ENCODE measurements at regions not wholly inside any gene's neighbourhood (a gene's known extent, or its start where the extent isn't known, plus 50 kb on each side); places are given as distances from the start of the nearest gene placed in this dataset.

DNA sequence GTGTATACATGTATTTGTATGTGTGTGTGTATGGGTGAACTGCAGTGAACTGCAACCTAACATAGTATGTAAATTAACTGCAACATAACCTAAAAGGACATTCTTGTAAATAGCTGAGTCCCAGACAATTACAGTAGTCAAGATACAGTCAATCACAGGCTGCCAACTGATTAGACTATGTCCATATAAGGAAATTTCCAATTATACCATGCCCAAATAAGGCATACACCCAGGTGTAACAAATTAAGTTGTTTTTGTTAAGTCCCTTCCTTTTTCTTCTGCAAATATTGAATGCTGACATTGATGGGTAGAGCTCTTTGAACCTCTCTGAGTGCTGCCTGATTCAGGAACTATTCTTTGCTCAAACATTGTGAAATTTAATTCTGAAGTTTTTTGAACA is 594.6 kb upstream of the FAM174A start (continued):
- TF ChIP-seq, protein P1, sequence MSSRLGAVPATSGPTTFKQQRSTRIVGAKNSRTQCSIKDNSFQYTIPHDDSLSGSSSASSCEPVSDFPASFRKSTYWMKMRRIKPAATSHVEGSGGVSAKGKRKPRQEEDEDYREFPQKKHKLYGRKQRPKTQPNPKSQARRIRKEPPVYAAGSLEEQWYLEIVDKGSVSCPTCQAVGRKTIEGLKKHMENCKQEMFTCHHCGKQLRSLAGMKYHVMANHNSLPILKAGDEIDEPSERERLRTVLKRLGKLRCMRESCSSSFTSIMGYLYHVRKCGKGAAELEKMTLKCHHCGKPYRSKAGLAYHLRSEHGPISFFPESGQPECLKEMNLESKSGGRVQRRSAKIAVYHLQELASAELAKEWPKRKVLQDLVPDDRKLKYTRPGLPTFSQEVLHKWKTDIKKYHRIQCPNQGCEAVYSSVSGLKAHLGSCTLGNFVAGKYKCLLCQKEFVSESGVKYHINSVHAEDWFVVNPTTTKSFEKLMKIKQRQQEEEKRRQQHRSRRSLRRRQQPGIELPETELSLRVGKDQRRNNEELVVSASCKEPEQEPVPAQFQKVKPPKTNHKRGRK (CRISPR knock-in tag; IDR thresholded peaks at IDR 0.05; ENCODE audit: borderline replicate concordance): no peak
- TF ChIP-seq, protein P2, sequence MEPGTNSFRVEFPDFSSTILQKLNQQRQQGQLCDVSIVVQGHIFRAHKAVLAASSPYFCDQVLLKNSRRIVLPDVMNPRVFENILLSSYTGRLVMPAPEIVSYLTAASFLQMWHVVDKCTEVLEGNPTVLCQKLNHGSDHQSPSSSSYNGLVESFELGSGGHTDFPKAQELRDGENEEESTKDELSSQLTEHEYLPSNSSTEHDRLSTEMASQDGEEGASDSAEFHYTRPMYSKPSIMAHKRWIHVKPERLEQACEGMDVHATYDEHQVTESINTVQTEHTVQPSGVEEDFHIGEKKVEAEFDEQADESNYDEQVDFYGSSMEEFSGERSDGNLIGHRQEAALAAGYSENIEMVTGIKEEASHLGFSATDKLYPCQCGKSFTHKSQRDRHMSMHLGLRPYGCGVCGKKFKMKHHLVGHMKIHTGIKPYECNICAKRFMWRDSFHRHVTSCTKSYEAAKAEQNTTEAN (CRISPR knock-in tag; IDR thresholded peaks at IDR 0.05): no peak
- no peak for TF ChIP-seq ATF1 (CRISPR knock-in tag; IDR thresholded peaks at IDR 0.05)
- TF ChIP-seq ZNF121 (CRISPR knock-in tag; IDR thresholded peaks at IDR 0.05): no peak
- TF ChIP-seq ZNF423 (CRISPR knock-in tag; IDR thresholded peaks at IDR 0.05): no peak
- TF ChIP-seq CBFB (CRISPR knock-in tag; IDR thresholded peaks at IDR 0.05; ENCODE audit: low read depth): no peak

DNA sequence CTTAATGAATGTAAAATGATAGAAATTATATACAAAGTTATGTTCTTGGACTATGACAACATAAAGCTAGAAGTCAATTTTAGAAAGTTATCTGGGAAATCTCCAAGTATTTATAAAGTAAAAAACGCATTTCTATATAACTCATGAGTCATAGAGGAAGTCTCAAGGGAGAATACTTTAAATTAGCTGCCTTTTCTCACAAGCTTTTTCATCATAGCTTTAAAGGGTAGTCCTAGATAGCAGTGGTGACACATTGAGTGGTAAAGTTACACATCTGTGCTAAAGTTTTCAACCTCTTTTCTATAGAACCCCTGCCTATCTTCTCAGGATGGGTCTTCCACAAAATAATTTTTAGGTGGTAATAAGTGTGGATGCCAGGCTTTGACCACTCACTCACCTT is 598.3 kb upstream of the FAM174A start:
- TF ChIP-seq, protein P3, sequence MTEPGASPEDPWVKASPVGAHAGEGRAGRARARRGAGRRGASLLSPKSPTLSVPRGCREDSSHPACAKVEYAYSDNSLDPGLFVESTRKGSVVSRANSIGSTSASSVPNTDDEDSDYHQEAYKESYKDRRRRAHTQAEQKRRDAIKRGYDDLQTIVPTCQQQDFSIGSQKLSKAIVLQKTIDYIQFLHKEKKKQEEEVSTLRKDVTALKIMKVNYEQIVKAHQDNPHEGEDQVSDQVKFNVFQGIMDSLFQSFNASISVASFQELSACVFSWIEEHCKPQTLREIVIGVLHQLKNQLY (CRISPR knock-in tag; IDR thresholded peaks at IDR 0.05): no peak
- no peak for TF ChIP-seq FOXJ3 (CRISPR knock-in tag; IDR thresholded peaks at IDR 0.05; ENCODE audit: borderline replicate concordance)
- TF ChIP-seq ZNF423 (CRISPR knock-in tag; IDR thresholded peaks at IDR 0.05): no peak
- TF ChIP-seq, protein P4, sequence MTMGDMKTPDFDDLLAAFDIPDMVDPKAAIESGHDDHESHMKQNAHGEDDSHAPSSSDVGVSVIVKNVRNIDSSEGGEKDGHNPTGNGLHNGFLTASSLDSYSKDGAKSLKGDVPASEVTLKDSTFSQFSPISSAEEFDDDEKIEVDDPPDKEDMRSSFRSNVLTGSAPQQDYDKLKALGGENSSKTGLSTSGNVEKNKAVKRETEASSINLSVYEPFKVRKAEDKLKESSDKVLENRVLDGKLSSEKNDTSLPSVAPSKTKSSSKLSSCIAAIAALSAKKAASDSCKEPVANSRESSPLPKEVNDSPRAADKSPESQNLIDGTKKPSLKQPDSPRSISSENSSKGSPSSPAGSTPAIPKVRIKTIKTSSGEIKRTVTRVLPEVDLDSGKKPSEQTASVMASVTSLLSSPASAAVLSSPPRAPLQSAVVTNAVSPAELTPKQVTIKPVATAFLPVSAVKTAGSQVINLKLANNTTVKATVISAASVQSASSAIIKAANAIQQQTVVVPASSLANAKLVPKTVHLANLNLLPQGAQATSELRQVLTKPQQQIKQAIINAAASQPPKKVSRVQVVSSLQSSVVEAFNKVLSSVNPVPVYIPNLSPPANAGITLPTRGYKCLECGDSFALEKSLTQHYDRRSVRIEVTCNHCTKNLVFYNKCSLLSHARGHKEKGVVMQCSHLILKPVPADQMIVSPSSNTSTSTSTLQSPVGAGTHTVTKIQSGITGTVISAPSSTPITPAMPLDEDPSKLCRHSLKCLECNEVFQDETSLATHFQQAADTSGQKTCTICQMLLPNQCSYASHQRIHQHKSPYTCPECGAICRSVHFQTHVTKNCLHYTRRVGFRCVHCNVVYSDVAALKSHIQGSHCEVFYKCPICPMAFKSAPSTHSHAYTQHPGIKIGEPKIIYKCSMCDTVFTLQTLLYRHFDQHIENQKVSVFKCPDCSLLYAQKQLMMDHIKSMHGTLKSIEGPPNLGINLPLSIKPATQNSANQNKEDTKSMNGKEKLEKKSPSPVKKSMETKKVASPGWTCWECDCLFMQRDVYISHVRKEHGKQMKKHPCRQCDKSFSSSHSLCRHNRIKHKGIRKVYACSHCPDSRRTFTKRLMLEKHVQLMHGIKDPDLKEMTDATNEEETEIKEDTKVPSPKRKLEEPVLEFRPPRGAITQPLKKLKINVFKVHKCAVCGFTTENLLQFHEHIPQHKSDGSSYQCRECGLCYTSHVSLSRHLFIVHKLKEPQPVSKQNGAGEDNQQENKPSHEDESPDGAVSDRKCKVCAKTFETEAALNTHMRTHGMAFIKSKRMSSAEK (CRISPR knock-in tag; IDR thresholded peaks at IDR 0.05; ENCODE audit: borderline replicate concordance): no peak
- no peak for TF ChIP-seq SMAD3 (CRISPR knock-in tag; IDR thresholded peaks at IDR 0.05; ENCODE audit: borderline replicate concordance)
- no peak for TF ChIP-seq ATF2 (CRISPR knock-in tag; IDR thresholded peaks at IDR 0.05; ENCODE audit: borderline replicate concordance, low read depth)
- TF ChIP-seq ATF1 (CRISPR knock-in tag; IDR thresholded peaks at IDR 0.05): no peak
- TF ChIP-seq TEAD4 (CRISPR knock-in tag; IDR thresholded peaks at IDR 0.05): no peak
- TF ChIP-seq GTF2I (CRISPR knock-in tag; conservative IDR thresholded peaks at IDR 0.05): no peak
- no peak for TF ChIP-seq CREM (CRISPR knock-in tag; IDR thresholded peaks at IDR 0.05)
- no peak for TF ChIP-seq NR1H2 (CRISPR knock-in tag; IDR thresholded peaks at IDR 0.05)
- no peak for TF ChIP-seq MYBL2 (CRISPR knock-in tag; IDR thresholded peaks at IDR 0.05)
- no peak for TF ChIP-seq JUN (CRISPR knock-in tag; IDR thresholded peaks at IDR 0.05)
- no peak for TF ChIP-seq ZNF263 (CRISPR knock-in tag; IDR thresholded peaks at IDR 0.05; ENCODE audit: low read depth)
- CTCF ChIA-PET: no interaction called here
- Mint-ChIP-seq H3K9me3 (no peaks in the 10 kb centered on the region), H3K27me3 (ENCODE audit: low read depth) (no peaks in the 10 kb centered on the region), H3K36me3 (no peaks in the 10 kb centered on the region), H3K4me3 (no peak overlapping the region), H3K4me1 (no peaks in the 10 kb centered on the region; the same call in 1 of the 2 replicates), H3K27ac (no peak overlapping the region)
- ATAC-seq (no peak), DNase-seq (ENCODE audit: low spot score) (no peak)
- POLR2A ChIA-PET: no interaction called here

Data from WTC11 (cell line).